Activated naive CD4-positive, alpha-beta T cell treated with anti-CD3 and anti-CD28 coated beads, Interleukin-2, amount 50 U/mL, for 16 hours (primary cell): ENCODE measurements at regions not wholly inside any gene's neighbourhood (a gene's known extent, or its start where the extent isn't known, plus 50 kb on each side); places are given as distances from the start of the nearest gene placed in this dataset.

Experiments used
- DNase-seq: peaks from one replicate; pipeline ENCODE4 v3.0.0-alpha.2; 2020

GRCh38 chr2:129661935-129662334 is 317.5 kb upstream of the RAB6C start:
- DNase-seq, result no peak

GRCh38 chr2:129667577-129667976 is 311.9 kb upstream of the RAB6C start:
- no peak for DNase-seq

- no peak for DNase-seq
Observed at GRCh38 chr2:129672521-129672920, 306.9 kb upstream of the RAB6C start.

GRCh38 chr2:129673234-129673633 is 306.2 kb upstream of the RAB6C start:
- DNase-seq, result no peak

GRCh38 chr2:129673847-129674711 is 305.4 kb upstream of the RAB6C start:
- DNase-seq, result no peak

- DNase-seq, result no peak
Observed at GRCh38 chr2:129678751-129679150, 300.7 kb upstream of the RAB6C start.

GRCh38 chr2:129681788-129682187 is 297.7 kb upstream of the RAB6C start:
- DNase-seq, result no peak

- DNase-seq, result no peak
Observed at GRCh38 chr2:129689653-129690448, 289.6 kb upstream of the RAB6C start.

- DNase-seq, result no peak
Observed at GRCh38 chr2:129695496-129695895, 284.0 kb upstream of the RAB6C start.

- DNase-seq, result no peak
Observed at GRCh38 chr2:129698593-129698992, 280.9 kb upstream of the RAB6C start.

- no peak for DNase-seq
Observed at GRCh38 chr2:129699781-129700573, 279.5 kb upstream of the RAB6C start.

GRCh38 chr2:129702416-129703176 is 276.9 kb upstream of the RAB6C start:
- DNase-seq, result no peak

GRCh38 chr2:129705085-129705484 is 274.4 kb upstream of the RAB6C start:
- DNase-seq, result no peak

GRCh38 chr2:129707800-129708199 is 271.7 kb upstream of the RAB6C start:
- DNase-seq, result no peak

GRCh38 chr2:129708221-129708967 is 271.1 kb upstream of the RAB6C start:
- no peak for DNase-seq

GRCh38 chr2:129709001-129709955 is 270.2 kb upstream of the RAB6C start:
- DNase-seq, result no peak

- no peak for DNase-seq
Observed at GRCh38 chr2:129709956-129710598, 269.4 kb upstream of the RAB6C start.

- DNase-seq, result no peak
Observed at GRCh38 chr2:129710670-129711495, 268.6 kb upstream of the RAB6C start.
